K562 (cell line): ENCODE measurements at regions not wholly inside any gene's neighbourhood (a gene's known extent, or its start where the extent isn't known, plus 50 kb on each side); places are given as distances from the start of the nearest gene placed in this dataset.

Experiments used
- ATAC-seq: fragments of 200-7000 bp; cut with Tn5 transposase; 3 replicates; pipeline ENCODE4 v1.9.1; 2020; ENCODE audit warnings: moderate library complexity
- BruUV-seq: library from RNA; stranded (reverse); fragments of 400-500 nt; replicated peaks from 2 replicates; lab custom pipeline; 2021; lab: Mats Ljungman, UMichigan
- CTCF ChIA-PET: fragments of 300-600 bp; formaldehyde crosslinking; extraction: SDS; loops from one replicate; lab custom pipeline; 2021; ENCODE audit warnings: low intra/inter-chr PET ratio; lab: Yijun Ruan, JAX
- POLR2A ChIA-PET: fragments of 300-600, 350-650 bp; sonication (Branson Sonifier 250); formaldehyde crosslinking; extraction: SDS; loops from one replicate; lab custom pipeline; 2021; ENCODE audit warnings: antibody characterized with exemption, inconsistent platforms; lab: Yijun Ruan, JAX
- DNase-seq, 4 experiments: peaks; one replicate each; pipeline versions ENCODE4 v3.0.0 to v3.0.0-alpha.2; 2011 to 2018; ENCODE audit warnings: low spot score in 3 of 4, mixed read lengths in 3 of 4; ENCODE audit errors: extremely low read depth in 1 of 4
- FAIRE-seq: peaks from 2 replicates; lab custom pipeline; 2011; peaks lifted over from hg19 to GRCh38; lab: Jason Lieb, UNC
- H2AFZ ChIP-seq: 2 replicates; pipeline ENCODE4 v1.6.0; 2011; ENCODE audit warnings: low read depth, low read length, control low read depth, inconsistent platforms
- H3K27ac ChIP-seq: fragments of 200-600 bp; 3 replicates; pipeline ENCODE4 v1.8.0; 2011; ENCODE audit warnings: low read depth, mild to moderate bottlenecking, control low read depth, inconsistent platforms, low read length, moderate library complexity, mixed read lengths; ENCODE audit errors: extremely low read depth
- H3K27me3 ChIP-seq, 2 experiments: fragments of 300-600 bp in 1 of 2; 2 replicates in 1 of 2; 3 replicates in 1 of 2; pipeline versions ENCODE4 v1.6.0 to v1.8.0; 2011; ENCODE audit warnings: inconsistent platforms in 2 of 2, low read length in 2 of 2, mild to moderate bottlenecking in 1 of 2, mixed read lengths in 1 of 2, moderate library complexity in 1 of 2; ENCODE audit not compliant: control insufficient read depth in 2 of 2, insufficient read depth in 2 of 2
- H3K36me3 ChIP-seq: fragments of 300-600 bp; 3 replicates; pipeline ENCODE4 v1.8.0; 2011; ENCODE audit warnings: mild to moderate bottlenecking, low read length, inconsistent platforms; ENCODE audit not compliant: control insufficient read depth, insufficient read depth
- H3K4me1 ChIP-seq, 2 experiments: fragments of 200-600 bp in 1 of 2; replicated peaks in 1 of 2; 2 replicates in 1 of 2; 3 replicates in 1 of 2; pipeline versions ENCODE4 v1.5.1 to v1.8.0; 2011; ENCODE audit warnings: inconsistent platforms in 2 of 2, low read length in 2 of 2, mild to moderate bottlenecking in 1 of 2, mixed read lengths in 1 of 2, moderate library complexity in 1 of 2; ENCODE audit not compliant: control insufficient read depth in 2 of 2, insufficient read depth in 2 of 2
- H3K4me2 ChIP-seq: 2 replicates; pipeline ENCODE4 v1.6.1; 2011; ENCODE audit warnings: low read length, control low read depth, inconsistent platforms, mixed read lengths; ENCODE audit not compliant: insufficient read depth
- H3K4me3 ChIP-seq: fragments of 200-600 bp; sonication (generic), shearing (Covaris generic); 2 replicates; pipeline ENCODE4 v1.5.1; 2016; ENCODE audit warnings: control low read depth, inconsistent platforms
- H3K79me2 ChIP-seq: fragments of 200-600 bp; 3 replicates; pipeline ENCODE4 v1.8.0; 2011; ENCODE audit warnings: low read length, inconsistent platforms; ENCODE audit not compliant: control insufficient read depth, insufficient read depth
- H3K9ac ChIP-seq, 2 experiments: 2 replicates each; pipeline versions ENCODE4 v1.6.0 to v1.6.1; 2011; ENCODE audit warnings: low read depth in 2 of 2, low read length in 2 of 2, control low read depth in 1 of 2, inconsistent platforms in 1 of 2, mild to moderate bottlenecking in 1 of 2, mixed read lengths in 1 of 2; ENCODE audit not compliant: insufficient read depth in 1 of 2
- H3K9me1 ChIP-seq: one replicate; pipeline ENCODE4 v1.6.0; 2011; ENCODE audit warnings: inconsistent platforms, mild to moderate bottlenecking, low read length, moderate library complexity; ENCODE audit not compliant: control insufficient read depth, insufficient read depth
- H3K9me3 ChIP-seq: replicated peaks from 2 replicates; pipeline ENCODE4 v1.5.1; 2011; ENCODE audit warnings: low read depth, low read length, inconsistent platforms; ENCODE audit not compliant: control insufficient read depth, insufficient read depth
- H4K20me1 ChIP-seq: replicated peaks from 2 replicates; pipeline ENCODE4 v1.6.1; 2011; ENCODE audit warnings: low read length, inconsistent platforms, mixed read lengths; ENCODE audit not compliant: control insufficient read depth, insufficient read depth
- FOXA3 ChIP-seq, 2 experiments: fragments of 450-650 bp in 1 of 2; sonication (generic) in 1 of 2; formaldehyde crosslinking; IDR thresholded peaks in 1 of 2; conservative IDR thresholded peaks in 1 of 2; 2 replicates each; pipeline versions ENCODE4 v1.4.0 to v1.8.0; 2020 to 2022; ENCODE audit warnings: mild to moderate bottlenecking in 2 of 2, missing genetic modification reagents in 1 of 2
- MTA3 ChIP-seq: fragments of 450-650 bp; formaldehyde crosslinking; IDR thresholded peaks from 2 replicates; pipeline ENCODE4 v1.6.1; 2017; ENCODE audit warnings: mild to moderate bottlenecking, borderline replicate concordance
- WGBS: fragments of 100-300 bp; shearing (Covaris generic); methylation state at CpG from one replicate; pipeline ENCODE4 v1.1.6; 2016; ENCODE audit warnings: low coverage, mixed read lengths; ENCODE audit not compliant: insufficient coverage; ENCODE audit errors: missing lambda C conversion rate; 5-methylcytosine and 5-hydroxymethylcytosine counted together
- in situ Hi-C: fragments of 300-500 bp; cut with MboI; formaldehyde crosslinking; loops from 4 replicates; pipeline ENCODE4 v1.15.0; 2018; ENCODE audit warnings: inconsistent platforms, mixed read lengths
- intact Hi-C: fragments of 100-400 bp; cut with micrococcal nuclease; formaldehyde crosslinking; loops from 2 replicates; pipeline ENCODE4 v1.14.2; 2022
- TF ChIP-seq, protein P1 (sequence below): fragments of 250-450 bp; sonication (Bioruptor Pico); IDR thresholded peaks from 2 replicates; pipeline ENCODE4 v1.4.0; 2020

DNA sequence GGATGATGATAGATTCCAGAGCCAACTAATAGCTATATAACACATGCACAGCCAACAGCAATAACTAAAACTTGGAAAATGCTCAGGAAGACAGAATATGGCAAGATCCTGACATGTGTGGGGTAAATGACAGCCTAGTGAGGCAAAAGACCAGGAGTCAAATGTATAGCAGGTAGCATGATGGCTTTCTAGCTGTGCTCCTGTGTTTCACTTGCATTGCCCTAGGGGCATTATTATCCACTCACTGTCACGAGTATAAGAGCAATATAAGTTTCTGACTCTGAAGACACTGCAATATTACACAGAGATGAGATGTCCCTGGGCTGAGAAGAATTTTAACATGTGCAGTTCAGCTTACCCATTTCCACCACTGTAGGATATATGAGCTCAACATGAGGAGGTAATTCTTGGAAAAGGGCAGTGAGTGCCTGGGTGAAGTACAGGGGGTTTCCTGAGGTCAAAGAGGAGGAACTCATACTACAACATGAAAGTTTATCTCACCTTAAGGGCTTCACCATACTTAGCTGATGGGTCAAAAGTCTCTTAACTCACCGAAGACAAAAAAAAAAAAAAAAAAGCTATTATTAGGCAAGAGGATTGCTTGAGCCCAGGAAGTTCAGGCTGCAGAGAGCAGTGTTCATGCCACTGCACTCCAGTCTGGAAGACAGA is 1385.6 kb upstream of the SLC39A10 start:
- Histone ChIP-seq H3K79me2 (no peaks in the 10 kb centered on the region), H3K4me3 (no peak overlapping the region), H3K9ac (no peak overlapping the region), H4K20me1 (no peaks in the 10 kb centered on the region), H3K9me3 (no peaks in the 10 kb centered on the region), H3K9me1 (no peaks in the 10 kb centered on the region), H3K4me2 (no peak overlapping the region), H3K27me3 (no peaks in the 10 kb centered on the region), H3K36me3 (no peaks in the 10 kb centered on the region), H3K4me1 (no peaks in the 10 kb centered on the region), H2AFZ (no peak overlapping the region), H3K27ac (no peak overlapping the region)
- ChIA-PET CTCF (no interaction called here), POLR2A (no interaction called here)
- in situ Hi-C loops (no loop called here), intact Hi-C loops (no loop called here)
- WGBS, result 0% methylated on average over 1 of the region's 2 CpGs
- FAIRE-seq (no peak), DNase-seq (no peak), ATAC-seq (no peak)
- no TSS peak for BruUV-seq
- TF ChIP-seq MTA3, result no peak
- TF ChIP-seq FOXA3 (CRISPR knock-in tag; conservative IDR thresholded peaks at IDR 0.05 in 1 of 2, IDR thresholded peaks at IDR 0.05 in 1 of 2), result no peak
- TF ChIP-seq, protein P1, sequence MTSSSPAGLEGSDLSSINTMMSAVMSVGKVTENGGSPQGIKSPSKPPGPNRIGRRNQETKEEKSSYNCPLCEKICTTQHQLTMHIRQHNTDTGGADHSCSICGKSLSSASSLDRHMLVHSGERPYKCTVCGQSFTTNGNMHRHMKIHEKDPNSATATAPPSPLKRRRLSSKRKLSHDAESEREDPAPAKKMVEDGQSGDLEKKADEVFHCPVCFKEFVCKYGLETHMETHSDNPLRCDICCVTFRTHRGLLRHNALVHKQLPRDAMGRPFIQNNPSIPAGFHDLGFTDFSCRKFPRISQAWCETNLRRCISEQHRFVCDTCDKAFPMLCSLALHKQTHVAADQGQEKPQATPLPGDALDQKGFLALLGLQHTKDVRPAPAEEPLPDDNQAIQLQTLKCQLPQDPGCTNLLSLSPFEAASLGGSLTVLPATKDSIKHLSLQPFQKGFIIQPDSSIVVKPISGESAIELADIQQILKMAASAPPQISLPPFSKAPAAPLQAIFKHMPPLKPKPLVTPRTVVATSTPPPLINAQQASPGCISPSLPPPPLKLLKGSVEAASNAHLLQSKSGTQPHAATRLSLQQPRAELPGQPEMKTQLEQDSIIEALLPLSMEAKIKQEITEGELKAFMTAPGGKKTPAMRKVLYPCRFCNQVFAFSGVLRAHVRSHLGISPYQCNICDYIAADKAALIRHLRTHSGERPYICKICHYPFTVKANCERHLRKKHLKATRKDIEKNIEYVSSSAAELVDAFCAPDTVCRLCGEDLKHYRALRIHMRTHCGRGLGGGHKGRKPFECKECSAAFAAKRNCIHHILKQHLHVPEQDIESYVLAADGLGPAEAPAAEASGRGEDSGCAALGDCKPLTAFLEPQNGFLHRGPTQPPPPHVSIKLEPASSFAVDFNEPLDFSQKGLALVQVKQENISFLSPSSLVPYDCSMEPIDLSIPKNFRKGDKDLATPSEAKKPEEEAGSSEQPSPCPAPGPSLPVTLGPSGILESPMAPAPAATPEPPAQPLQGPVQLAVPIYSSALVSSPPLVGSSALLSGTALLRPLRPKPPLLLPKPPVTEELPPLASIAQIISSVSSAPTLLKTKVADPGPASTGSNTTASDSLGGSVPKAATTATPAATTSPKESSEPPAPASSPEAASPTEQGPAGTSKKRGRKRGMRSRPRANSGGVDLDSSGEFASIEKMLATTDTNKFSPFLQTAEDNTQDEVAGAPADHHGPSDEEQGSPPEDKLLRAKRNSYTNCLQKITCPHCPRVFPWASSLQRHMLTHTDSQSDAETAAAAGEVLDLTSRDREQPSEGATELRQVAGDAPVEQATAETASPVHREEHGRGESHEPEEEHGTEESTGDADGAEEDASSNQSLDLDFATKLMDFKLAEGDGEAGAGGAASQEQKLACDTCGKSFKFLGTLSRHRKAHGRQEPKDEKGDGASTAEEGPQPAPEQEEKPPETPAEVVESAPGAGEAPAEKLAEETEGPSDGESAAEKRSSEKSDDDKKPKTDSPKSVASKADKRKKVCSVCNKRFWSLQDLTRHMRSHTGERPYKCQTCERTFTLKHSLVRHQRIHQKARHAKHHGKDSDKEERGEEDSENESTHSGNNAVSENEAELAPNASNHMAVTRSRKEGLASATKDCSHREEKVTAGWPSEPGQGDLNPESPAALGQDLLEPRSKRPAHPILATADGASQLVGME, result no peak
